ENCODE measurements at regions not wholly inside any gene's neighbourhood (a gene's known extent, or its start where the extent isn't known, plus 50 kb on each side); places are given as distances from the start of the nearest gene placed in this dataset.

DNA sequence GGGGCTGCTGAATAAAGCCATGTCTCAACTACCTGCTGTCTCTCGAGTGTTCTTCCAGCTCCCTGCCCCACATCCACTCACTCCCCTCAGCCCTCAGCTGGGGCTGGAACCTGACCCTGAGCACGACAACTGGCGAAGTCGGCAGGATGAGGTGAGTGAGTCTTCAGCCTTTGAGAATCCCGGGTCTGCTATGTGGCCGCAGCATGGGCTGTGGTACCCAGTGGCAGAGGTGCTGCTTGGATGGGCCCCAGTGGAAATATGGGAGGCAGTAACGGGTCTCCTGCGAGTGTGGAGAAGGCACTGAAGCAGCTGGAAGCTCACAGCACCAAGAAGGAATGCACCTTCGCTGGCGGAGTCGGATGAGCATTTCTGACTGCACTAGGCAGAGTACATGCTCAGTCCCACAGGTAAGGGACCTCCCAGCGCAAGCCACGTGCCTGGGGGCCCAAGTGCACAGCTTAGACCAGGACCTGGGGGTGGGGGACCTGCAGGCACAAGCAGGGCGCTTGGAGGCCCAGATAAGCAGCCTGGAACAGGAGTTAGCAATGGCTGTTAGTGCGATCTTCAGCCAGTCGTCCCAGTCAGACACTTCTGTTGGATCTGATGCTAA is 95.5 kb upstream of the TMPO start:
- no peak for DNase-seq (ENCODE audit: low read depth in 1 of 2, low spot score in 1 of 2)
- TF ChIP-seq GABPA (IDR thresholded peaks at IDR 0.05; ENCODE audit: low read depth): no peak
- TF ChIP-seq, protein P1, sequence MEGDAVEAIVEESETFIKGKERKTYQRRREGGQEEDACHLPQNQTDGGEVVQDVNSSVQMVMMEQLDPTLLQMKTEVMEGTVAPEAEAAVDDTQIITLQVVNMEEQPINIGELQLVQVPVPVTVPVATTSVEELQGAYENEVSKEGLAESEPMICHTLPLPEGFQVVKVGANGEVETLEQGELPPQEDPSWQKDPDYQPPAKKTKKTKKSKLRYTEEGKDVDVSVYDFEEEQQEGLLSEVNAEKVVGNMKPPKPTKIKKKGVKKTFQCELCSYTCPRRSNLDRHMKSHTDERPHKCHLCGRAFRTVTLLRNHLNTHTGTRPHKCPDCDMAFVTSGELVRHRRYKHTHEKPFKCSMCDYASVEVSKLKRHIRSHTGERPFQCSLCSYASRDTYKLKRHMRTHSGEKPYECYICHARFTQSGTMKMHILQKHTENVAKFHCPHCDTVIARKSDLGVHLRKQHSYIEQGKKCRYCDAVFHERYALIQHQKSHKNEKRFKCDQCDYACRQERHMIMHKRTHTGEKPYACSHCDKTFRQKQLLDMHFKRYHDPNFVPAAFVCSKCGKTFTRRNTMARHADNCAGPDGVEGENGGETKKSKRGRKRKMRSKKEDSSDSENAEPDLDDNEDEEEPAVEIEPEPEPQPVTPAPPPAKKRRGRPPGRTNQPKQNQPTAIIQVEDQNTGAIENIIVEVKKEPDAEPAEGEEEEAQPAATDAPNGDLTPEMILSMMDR (IDR thresholded peaks at IDR 0.05; ENCODE audit: insufficient read depth, low read length): no peak
- TF ChIP-seq POLR2AphosphoS5 (IDR thresholded peaks at IDR 0.05; ENCODE audit: low read depth): no peak
- TF ChIP-seq, protein P2, sequence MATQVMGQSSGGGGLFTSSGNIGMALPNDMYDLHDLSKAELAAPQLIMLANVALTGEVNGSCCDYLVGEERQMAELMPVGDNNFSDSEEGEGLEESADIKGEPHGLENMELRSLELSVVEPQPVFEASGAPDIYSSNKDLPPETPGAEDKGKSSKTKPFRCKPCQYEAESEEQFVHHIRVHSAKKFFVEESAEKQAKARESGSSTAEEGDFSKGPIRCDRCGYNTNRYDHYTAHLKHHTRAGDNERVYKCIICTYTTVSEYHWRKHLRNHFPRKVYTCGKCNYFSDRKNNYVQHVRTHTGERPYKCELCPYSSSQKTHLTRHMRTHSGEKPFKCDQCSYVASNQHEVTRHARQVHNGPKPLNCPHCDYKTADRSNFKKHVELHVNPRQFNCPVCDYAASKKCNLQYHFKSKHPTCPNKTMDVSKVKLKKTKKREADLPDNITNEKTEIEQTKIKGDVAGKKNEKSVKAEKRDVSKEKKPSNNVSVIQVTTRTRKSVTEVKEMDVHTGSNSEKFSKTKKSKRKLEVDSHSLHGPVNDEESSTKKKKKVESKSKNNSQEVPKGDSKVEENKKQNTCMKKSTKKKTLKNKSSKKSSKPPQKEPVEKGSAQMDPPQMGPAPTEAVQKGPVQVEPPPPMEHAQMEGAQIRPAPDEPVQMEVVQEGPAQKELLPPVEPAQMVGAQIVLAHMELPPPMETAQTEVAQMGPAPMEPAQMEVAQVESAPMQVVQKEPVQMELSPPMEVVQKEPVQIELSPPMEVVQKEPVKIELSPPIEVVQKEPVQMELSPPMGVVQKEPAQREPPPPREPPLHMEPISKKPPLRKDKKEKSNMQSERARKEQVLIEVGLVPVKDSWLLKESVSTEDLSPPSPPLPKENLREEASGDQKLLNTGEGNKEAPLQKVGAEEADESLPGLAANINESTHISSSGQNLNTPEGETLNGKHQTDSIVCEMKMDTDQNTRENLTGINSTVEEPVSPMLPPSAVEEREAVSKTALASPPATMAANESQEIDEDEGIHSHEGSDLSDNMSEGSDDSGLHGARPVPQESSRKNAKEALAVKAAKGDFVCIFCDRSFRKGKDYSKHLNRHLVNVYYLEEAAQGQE (IDR thresholded peaks at IDR 0.05; ENCODE audit: insufficient replicate concordance, low read depth): no peak
- Histone ChIP-seq H3K27me3 (ENCODE audit: insufficient read depth, poor library complexity, severe bottlenecking) (no peaks in the 10 kb centered on the region), H3K27ac (replicated peaks) (no peak overlapping the region), H3K4me3 (replicated peaks; ENCODE audit: insufficient read depth, low read length) (no peak overlapping the region)

DNA sequence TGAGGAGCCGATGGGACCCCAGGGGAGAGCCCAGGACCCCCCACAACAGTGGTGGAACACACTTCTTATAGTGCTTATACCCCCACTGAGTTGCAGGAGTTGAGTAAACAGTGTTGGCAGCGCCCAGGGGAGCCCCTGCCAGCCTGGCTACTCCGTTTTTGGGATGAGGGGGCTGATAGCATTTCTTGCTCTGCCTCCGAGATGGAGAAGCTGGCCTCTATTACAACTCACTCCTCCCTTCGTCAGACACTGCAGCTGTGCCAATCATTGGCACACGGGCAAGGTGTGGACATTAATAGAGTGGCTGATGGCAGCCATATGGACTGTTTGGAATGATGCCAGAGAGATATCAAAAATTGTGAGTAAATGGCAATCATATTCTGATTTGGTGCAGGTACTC is 94.9 kb upstream of the TMPO start:
- Histone ChIP-seq H3K27ac (replicated peaks) (no peak overlapping the region), H3K27me3 (ENCODE audit: insufficient read depth, poor library complexity, severe bottlenecking) (no peaks in the 10 kb centered on the region), H3K4me3 (replicated peaks; ENCODE audit: insufficient read depth, low read length) (no peak overlapping the region)
- no peak for TF ChIP-seq POLR2AphosphoS5 (IDR thresholded peaks at IDR 0.05; ENCODE audit: low read depth)
- TF ChIP-seq, protein P1 (IDR thresholded peaks at IDR 0.05; ENCODE audit: insufficient read depth, low read length): no peak
- TF ChIP-seq, protein P2 (IDR thresholded peaks at IDR 0.05; ENCODE audit: insufficient replicate concordance, low read depth): no peak
- no peak for TF ChIP-seq SPI1 (IDR thresholded peaks at IDR 0.05; ENCODE audit: borderline replicate concordance, low read depth)
- TF ChIP-seq GABPA (IDR thresholded peaks at IDR 0.05; ENCODE audit: low read depth): no peak
- DNase-seq (ENCODE audit: low read depth in 1 of 2, low spot score in 1 of 2): no peak

DNA sequence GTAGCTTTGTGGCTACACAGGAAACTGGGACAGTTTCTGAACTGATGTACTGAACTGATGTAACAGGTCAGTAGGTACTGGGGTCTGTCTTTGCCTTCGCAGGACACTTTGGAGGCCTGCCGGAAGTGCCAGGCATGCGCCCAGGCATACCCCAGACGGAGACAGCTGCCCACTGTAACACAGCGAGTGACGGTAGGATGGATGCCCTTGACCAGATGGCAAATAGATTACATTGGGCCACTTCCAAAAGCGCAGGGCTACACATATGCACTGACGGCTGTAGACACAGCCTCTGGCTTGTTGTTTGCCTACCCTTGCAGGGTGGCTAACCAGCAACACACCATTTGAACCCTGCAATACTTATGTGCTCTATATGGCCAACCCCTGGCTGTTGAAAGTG is 94.1 kb upstream of the TMPO start:
- H3K4me3 ChIP-seq (replicated peaks; ENCODE audit: insufficient read depth, low read length): no peak overlapping the region
- TF ChIP-seq, protein P2 (IDR thresholded peaks at IDR 0.05; ENCODE audit: insufficient replicate concordance, low read depth): no peak
- no peak for TF ChIP-seq GABPA (IDR thresholded peaks at IDR 0.05; ENCODE audit: low read depth)
- TF ChIP-seq SPI1 (IDR thresholded peaks at IDR 0.05; ENCODE audit: borderline replicate concordance, low read depth): no peak
- TF ChIP-seq POLR2AphosphoS5 (IDR thresholded peaks at IDR 0.05; ENCODE audit: low read depth): no peak
- TF ChIP-seq, protein P1 (IDR thresholded peaks at IDR 0.05; ENCODE audit: insufficient read depth, low read length): no peak
- no peaks in the 10 kb centered on the region for H3K27me3 ChIP-seq (ENCODE audit: insufficient read depth, poor library complexity, severe bottlenecking)
- H3K27ac ChIP-seq (replicated peaks): no peak overlapping the region
- no peak for DNase-seq (ENCODE audit: low read depth in 1 of 2, low spot score in 1 of 2)

All from HL-60 (cell line).